SK-N-SH (cell line): ENCODE measurements at regions not wholly inside any gene's neighbourhood (a gene's known extent, or its start where the extent isn't known, plus 50 kb on each side); places are given as distances from the start of the nearest gene placed in this dataset.

Source experiments
- CTCF ChIA-PET: fragments of 300-600, 350-600 bp; formaldehyde crosslinking; extraction: SDS; loops from one replicate; lab custom pipeline; 2021; lab: Yijun Ruan, JAX
- POLR2A ChIA-PET: fragments of 350-600 bp; sonication (Branson Sonifier 250); formaldehyde crosslinking; extraction: SDS; loops from one replicate; lab custom pipeline; 2020; ENCODE audit warnings: antibody characterized with exemption, inconsistent platforms; lab: Yijun Ruan, JAX
- DNase-seq: peaks from one replicate; pipeline ENCODE4 v3.0.0; 2012
- H2AFZ ChIP-seq: fragments of 200-600 bp; sonication (generic); 2 replicates; pipeline ENCODE4 v1.8.1; 2016; ENCODE audit warnings: antibody characterized with exemption, mild to moderate bottlenecking, low read depth
- H3F3A ChIP-seq: fragments of 200-600 bp; sonication (generic); replicated peaks from 2 replicates; pipeline ENCODE3; 2016; ENCODE audit warnings: antibody characterized with exemption, mild to moderate bottlenecking; ENCODE audit not compliant: insufficient read depth
- H3K27ac ChIP-seq, 2 experiments: fragments of 200-500 bp in 1 of 2; fragments of 200-600 bp in 1 of 2; sonication (Bioruptor generic) in 1 of 2; sonication (generic), shearing (Covaris generic) in 1 of 2; 2 replicates each; pipeline versions ENCODE4 v1.5.1 to v1.6.1; 2014 to 2016; ENCODE audit warnings: low read depth in 2 of 2, inconsistent platforms in 1 of 2, low read length in 1 of 2, mild to moderate bottlenecking in 1 of 2, mixed read lengths in 1 of 2
- H3K27me3 ChIP-seq: fragments of 200-600 bp; sonication (generic), shearing (Covaris generic); 2 replicates; pipeline ENCODE4 v1.6.1; 2016; ENCODE audit warnings: mixed run types; ENCODE audit not compliant: insufficient read depth
- H3K36me3 ChIP-seq, 2 experiments: fragments of 200-500 bp in 1 of 2; fragments of 200-600 bp in 1 of 2; sonication (Bioruptor generic) in 1 of 2; sonication (generic) in 1 of 2; replicated peaks in 1 of 2; 2 replicates each; pipeline versions ENCODE3 to v1.5.1; 2014 to 2016; ENCODE audit warnings: low read length in 1 of 2, mild to moderate bottlenecking in 1 of 2; ENCODE audit not compliant: insufficient read depth in 2 of 2, control insufficient read depth in 1 of 2
- H3K4me1 ChIP-seq, 2 experiments: fragments of 200-500 bp in 1 of 2; fragments of 200-600 bp in 1 of 2; sonication (Bioruptor generic) in 1 of 2; sonication (generic), shearing (Covaris generic) in 1 of 2; 2 replicates each; pipeline versions ENCODE4 v1.5.1 to v1.6.1; 2014 to 2016; ENCODE audit warnings: low read depth in 1 of 2, low read length in 1 of 2, mixed run types in 1 of 2; ENCODE audit not compliant: insufficient read depth in 2 of 2, control insufficient read depth in 1 of 2
- H3K4me2 ChIP-seq: fragments of 200-600 bp; sonication (generic), shearing (Covaris generic); 2 replicates; pipeline ENCODE4 v1.6.1; 2017; ENCODE audit warnings: mixed run types
- H3K4me3 ChIP-seq, 2 experiments: fragments of 200-500 bp in 1 of 2; fragments of 200-600 bp in 1 of 2; sonication (Bioruptor generic) in 1 of 2; sonication (generic), shearing (Covaris generic) in 1 of 2; 2 replicates each; pipeline versions ENCODE4 v1.5.1 to v1.8.1; 2014 to 2016; ENCODE audit warnings: low read depth in 2 of 2, inconsistent platforms in 1 of 2, low read length in 1 of 2, mild to moderate bottlenecking in 1 of 2, mixed read lengths in 1 of 2, moderate library complexity in 1 of 2
- H3K79me2 ChIP-seq: fragments of 200-600 bp; sonication (generic); 2 replicates; pipeline ENCODE4 v1.8.1; 2017; ENCODE audit warnings: mild to moderate bottlenecking; ENCODE audit not compliant: insufficient read depth
- H3K9ac ChIP-seq: fragments of 200-600 bp; sonication (generic); 2 replicates; pipeline ENCODE4 v1.6.1; 2017; ENCODE audit warnings: mixed run types
- H3K9me2 ChIP-seq: fragments of 200-600 bp; sonication (generic); 2 replicates; pipeline ENCODE4 v1.6.1; 2017; ENCODE audit warnings: mixed run types
- H3K9me3 ChIP-seq: fragments of 200-600 bp; sonication (generic); 2 replicates; pipeline ENCODE4 v1.6.1; 2017; ENCODE audit warnings: mixed run types, mild to moderate bottlenecking, moderate library complexity
- H4K20me1 ChIP-seq: fragments of 200-600 bp; sonication (generic); 2 replicates; pipeline ENCODE4 v1.6.1; 2017; ENCODE audit warnings: mild to moderate bottlenecking, mixed run types; ENCODE audit not compliant: insufficient read depth
- CTCF ChIP-seq: fragments of 200-600 bp; sonication (generic); IDR thresholded peaks from 2 replicates; pipeline ENCODE4 v1.6.1; 2017; ENCODE audit warnings: antibody characterized with exemption, mild to moderate bottlenecking, moderate library complexity
- ELF1 ChIP-seq: IDR thresholded peaks from 2 replicates; pipeline ENCODE4 v1.4.0; 2012
- EP300 ChIP-seq, 2 experiments: IDR thresholded peaks; 2 replicates each; pipeline versions ENCODE4 v1.4.0 to v1.6.1; 2012; ENCODE audit warnings: borderline replicate concordance in 1 of 2, low read depth in 1 of 2, low read length in 1 of 2
- EZH2phosphoT487 ChIP-seq: fragments of 200-600 bp; sonication (generic); IDR thresholded peaks from 2 replicates; pipeline ENCODE4 v1.6.1; 2017; ENCODE audit warnings: low read depth, mixed run types, mild to moderate bottlenecking, antibody characterized with exemption, moderate library complexity, borderline replicate concordance
- FOXJ3 ChIP-seq: sonication (generic); formaldehyde crosslinking; IDR thresholded peaks from 2 replicates; pipeline ENCODE4 v1.5.1; 2020; ENCODE audit warnings: mild to moderate bottlenecking, missing genetic modification reagents
- GATA2 ChIP-seq: sonication (generic); formaldehyde crosslinking; IDR thresholded peaks from 2 replicates; pipeline ENCODE4 v1.5.0; 2020; ENCODE audit warnings: mild to moderate bottlenecking, missing genetic modification reagents
- MXI1 ChIP-seq: IDR thresholded peaks from 2 replicates; pipeline ENCODE4 v1.6.1; 2012; ENCODE audit warnings: mild to moderate bottlenecking, low read depth, low read length, improper control_type of control experiment
- NFIC ChIP-seq: IDR thresholded peaks from 2 replicates; pipeline ENCODE4 v1.4.0; 2012; ENCODE audit warnings: borderline replicate concordance
- POLR2AphosphoS5 ChIP-seq: IDR thresholded peaks from 2 replicates; pipeline ENCODE4 v1.6.1; 2012; ENCODE audit warnings: low read depth, low read length
- RXRA ChIP-seq: IDR thresholded peaks from 2 replicates; pipeline ENCODE4 v1.4.0; 2012; ENCODE audit warnings: low read depth, mild to moderate bottlenecking, borderline replicate concordance
- USF2 ChIP-seq: fragments of 150-350 bp; IDR thresholded peaks from 2 replicates; pipeline ENCODE4 v1.6.1; 2017; ENCODE audit warnings: antibody characterized with exemption, low read length, low read depth, borderline replicate concordance
- ZBTB33 ChIP-seq: IDR thresholded peaks from 2 replicates; pipeline ENCODE4 v1.4.0; 2012; ENCODE audit warnings: low read depth, borderline replicate concordance
- WGBS: methylation state at CpG from one replicate; pipeline ENCODE4 v1.1.6; 2017; ENCODE audit warnings: low lambda C conversion rate; 5-methylcytosine and 5-hydroxymethylcytosine counted together

- TF ChIP-seq CTCF (no peak), EZH2phosphoT487 (no peak), ELF1 (no peak)
Observed at GRCh38 chr4:129327637-129328036, 231.7 kb downstream of the C4orf33 start (continued).

GRCh38 chr4:129328162-129328561 is 232.2 kb downstream of the C4orf33 start:
- Histone ChIP-seq H3K4me1 (no peaks in the 10 kb centered on the region), H2AFZ (no peak overlapping the region), H3K9ac (no peak overlapping the region), H3K9me2 (no peaks in the 10 kb centered on the region), H3K36me3 (no peaks in the 10 kb centered on the region), H3K4me3 (no peak overlapping the region), H4K20me1 (no peaks in the 10 kb centered on the region), H3K79me2 (no peaks in the 10 kb centered on the region), H3K27ac (no peak overlapping the region), H3K27me3 (no peaks in the 10 kb centered on the region), H3K4me2 (no peak overlapping the region), H3K9me3 (no peaks in the 10 kb centered on the region), H3F3A (no peaks in the 10 kb centered on the region)
- POLR2A ChIA-PET = no interaction called here
- no peak for TF ChIP-seq POLR2AphosphoS5
- TF ChIP-seq GATA2 (CRISPR knock-in tag) = no peak
- TF ChIP-seq MXI1 = no peak
- no peak for TF ChIP-seq USF2
- no peak for TF ChIP-seq RXRA
- no peak for TF ChIP-seq FOXJ3 (CRISPR knock-in tag)
- no peak for TF ChIP-seq NFIC
- TF ChIP-seq EP300 (IDR thresholded peaks at IDR 0.05; ENCODE audit: borderline replicate concordance in 1 of 2, low read depth in 1 of 2, low read length in 1 of 2) = no peak
- TF ChIP-seq ZBTB33 = no peak
- no peak for DNase-seq
- WGBS = 30% methylated on average over 3 of the region's 3 CpGs
- CTCF ChIA-PET = interaction anchor here (0.9 to 1.5 kb wide), 3 partner anchors 15 to 313 kb away, joined by 3 to 4 read pairs (median 3); no protein-coding TSS in a partner anchor
